ENCODE measurements at regions not wholly inside any gene's neighbourhood (a gene's known extent, or its start where the extent isn't known, plus 50 kb on each side); places are given as distances from the start of the nearest gene placed in this dataset.

GRCh38 chr4:133467290-133467947 lies 318.3 kb downstream of the PCDH10 start:
- TF ChIP-seq, protein P1, sequence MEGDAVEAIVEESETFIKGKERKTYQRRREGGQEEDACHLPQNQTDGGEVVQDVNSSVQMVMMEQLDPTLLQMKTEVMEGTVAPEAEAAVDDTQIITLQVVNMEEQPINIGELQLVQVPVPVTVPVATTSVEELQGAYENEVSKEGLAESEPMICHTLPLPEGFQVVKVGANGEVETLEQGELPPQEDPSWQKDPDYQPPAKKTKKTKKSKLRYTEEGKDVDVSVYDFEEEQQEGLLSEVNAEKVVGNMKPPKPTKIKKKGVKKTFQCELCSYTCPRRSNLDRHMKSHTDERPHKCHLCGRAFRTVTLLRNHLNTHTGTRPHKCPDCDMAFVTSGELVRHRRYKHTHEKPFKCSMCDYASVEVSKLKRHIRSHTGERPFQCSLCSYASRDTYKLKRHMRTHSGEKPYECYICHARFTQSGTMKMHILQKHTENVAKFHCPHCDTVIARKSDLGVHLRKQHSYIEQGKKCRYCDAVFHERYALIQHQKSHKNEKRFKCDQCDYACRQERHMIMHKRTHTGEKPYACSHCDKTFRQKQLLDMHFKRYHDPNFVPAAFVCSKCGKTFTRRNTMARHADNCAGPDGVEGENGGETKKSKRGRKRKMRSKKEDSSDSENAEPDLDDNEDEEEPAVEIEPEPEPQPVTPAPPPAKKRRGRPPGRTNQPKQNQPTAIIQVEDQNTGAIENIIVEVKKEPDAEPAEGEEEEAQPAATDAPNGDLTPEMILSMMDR (IDR thresholded peaks at IDR 0.05; ENCODE audit: extremely low read depth, insufficient read depth, missing control alignments) = no peak
- in situ Hi-C loops (cut with MboI; ENCODE audit: low pct_unique_long_range_greater_than_20kb, low sequenced_read_pairs, unreplicated experiment) = no loop called here
- DNase-seq (ENCODE audit: low spot score) = no peak

DNA sequence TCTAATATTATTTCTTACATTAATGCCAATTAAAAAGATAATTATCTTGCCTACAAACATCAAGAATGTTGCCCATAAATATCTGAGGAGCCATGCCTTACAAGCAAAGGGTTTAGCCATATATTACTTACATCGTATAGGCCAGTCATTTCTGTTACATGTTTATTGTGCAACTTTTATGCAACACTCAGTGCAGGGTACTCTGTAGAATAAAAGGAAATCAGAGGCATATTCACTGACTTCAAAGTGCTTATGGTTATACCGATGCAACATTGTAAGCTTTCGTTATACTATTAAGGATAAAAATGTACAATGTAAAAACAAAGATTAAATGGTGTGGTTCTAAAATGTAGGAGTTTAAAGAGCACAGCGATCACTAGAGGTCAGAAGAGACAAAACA lies 315.9 kb downstream of the PCDH10 start:
- TF ChIP-seq, protein P1 (IDR thresholded peaks at IDR 0.05; ENCODE audit: extremely low read depth, insufficient read depth, missing control alignments) = no peak
- in situ Hi-C loops (cut with MboI; ENCODE audit: low pct_unique_long_range_greater_than_20kb, low sequenced_read_pairs, unreplicated experiment) = no loop called here
- no peak for DNase-seq (ENCODE audit: low spot score)

GRCh38 chr4:133464311-133464710 lies 315.2 kb downstream of the PCDH10 start:
- TF ChIP-seq, protein P1 (IDR thresholded peaks at IDR 0.05; ENCODE audit: extremely low read depth, insufficient read depth, missing control alignments) = no peak
- DNase-seq (ENCODE audit: low spot score) = no peak
- in situ Hi-C loops (cut with MboI; ENCODE audit: low pct_unique_long_range_greater_than_20kb, low sequenced_read_pairs, unreplicated experiment) = no loop called here

GRCh38 chr4:133452678-133453077 lies 303.6 kb downstream of the PCDH10 start:
- in situ Hi-C loops (cut with MboI; ENCODE audit: low pct_unique_long_range_greater_than_20kb, low sequenced_read_pairs, unreplicated experiment) = no loop called here
- TF ChIP-seq, protein P1 (IDR thresholded peaks at IDR 0.05; ENCODE audit: extremely low read depth, insufficient read depth, missing control alignments) = no peak
- DNase-seq (ENCODE audit: low spot score) = no peak

GRCh38 chr4:133450813-133451212 lies 301.7 kb downstream of the PCDH10 start:
- DNase-seq (ENCODE audit: low spot score) = no peak
- TF ChIP-seq, protein P1 (IDR thresholded peaks at IDR 0.05; ENCODE audit: extremely low read depth, insufficient read depth, missing control alignments) = no peak
- in situ Hi-C loops (cut with MboI; ENCODE audit: low pct_unique_long_range_greater_than_20kb, low sequenced_read_pairs, unreplicated experiment) = no loop called here

- TF ChIP-seq, protein P1 (IDR thresholded peaks at IDR 0.05; ENCODE audit: extremely low read depth, insufficient read depth, missing control alignments) = no peak
- no peak for DNase-seq (ENCODE audit: low spot score)
- in situ Hi-C loops (cut with MboI; ENCODE audit: low pct_unique_long_range_greater_than_20kb, low sequenced_read_pairs, unreplicated experiment) = no loop called here
These were observed 291.3 kb downstream of the PCDH10 start for GRCh38 chr4:133440404-133440803.

Measured in GM13977 (cell line).